HG02870 (cell line): ENCODE measurements at regions not wholly inside any gene's neighbourhood (a gene's known extent, or its start where the extent isn't known, plus 50 kb on each side); places are given as distances from the start of the nearest gene placed in this dataset.

Experiments
- ATAC-seq: cut with Tn5 transposase; IDR thresholded peaks from one replicate; pipeline ENCODE4 v1.9.1; 2021; ENCODE audit warnings: mild to moderate bottlenecking, moderate library complexity; ENCODE audit not compliant: unreplicated experiment

- ATAC-seq = peak; percentile 67
Measured at GRCh38 chr10:75294866-75295701, 59.3 kb upstream of the COMTD1 start.

GRCh38 chr10:75294518-75294865 is 58.7 kb upstream of the COMTD1 start:
- no peak for ATAC-seq

GRCh38 chr10:75294031-75294437 is 58.3 kb upstream of the COMTD1 start:
- no peak for ATAC-seq

DNA sequence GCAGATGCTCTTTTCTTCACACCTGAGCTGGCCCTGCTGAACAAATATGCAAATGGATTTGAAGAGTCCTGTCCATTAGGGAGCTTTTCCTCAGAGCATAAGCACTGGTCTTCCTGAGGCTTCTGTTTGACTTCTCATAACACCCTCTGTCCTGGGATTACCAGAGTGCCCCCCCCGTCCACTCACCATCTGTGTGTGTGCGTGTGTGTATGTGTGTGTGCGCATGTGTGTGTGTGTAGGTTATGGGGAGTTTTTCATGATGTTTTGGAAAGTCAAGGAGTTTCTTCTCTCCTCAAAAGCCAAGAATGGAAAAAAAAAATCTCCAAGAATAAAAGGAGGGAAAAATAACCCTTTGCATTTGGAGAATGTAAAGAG is 57.7 kb upstream of the COMTD1 start:
- no peak for ATAC-seq

- no peak for ATAC-seq
Measured at GRCh38 chr10:75292794-75293445, 57.2 kb upstream of the COMTD1 start.

DNA sequence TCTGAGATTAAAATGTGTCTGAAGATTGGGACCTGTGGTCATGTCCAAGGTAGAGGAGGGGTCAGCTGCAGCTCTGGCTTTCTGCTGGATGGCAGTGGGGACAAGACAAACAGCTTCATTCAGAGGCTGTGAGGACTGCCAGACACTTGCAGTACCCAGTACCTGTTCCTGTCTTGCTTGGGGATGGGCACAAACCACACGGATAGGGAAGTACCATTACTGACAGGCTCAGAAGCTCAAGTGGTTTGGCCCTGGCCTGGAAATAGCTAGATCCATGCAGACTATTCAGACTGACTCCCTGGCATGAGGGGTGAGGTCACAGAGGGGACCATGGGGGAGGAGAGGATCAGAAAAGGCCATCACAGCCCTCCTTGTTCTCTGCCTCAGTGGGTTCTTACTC is 56.0 kb upstream of the COMTD1 start:
- ATAC-seq = no peak

GRCh38 chr10:75288140-75288711 is 52.5 kb upstream of the COMTD1 start:
- ATAC-seq = no peak

- ATAC-seq = no peak
Measured at GRCh38 chr10:75287697-75288096, 51.9 kb upstream of the COMTD1 start.

GRCh38 chr10:75286901-75287300 is 51.1 kb upstream of the COMTD1 start:
- ATAC-seq = no peak
